ENCODE measurements at regions not wholly inside any gene's neighbourhood (a gene's known extent, or its start where the extent isn't known, plus 50 kb on each side); places are given as distances from the start of the nearest gene placed in this dataset.
A peak's percentile ranks its signal among the peaks of the same experiment; 100 is the strongest.
"Not testable (repeated sequence)": the region's sequence is repeated elsewhere in the genome, so short reads cannot be mapped to it uniquely, and the experiment has no call there.

DNA sequence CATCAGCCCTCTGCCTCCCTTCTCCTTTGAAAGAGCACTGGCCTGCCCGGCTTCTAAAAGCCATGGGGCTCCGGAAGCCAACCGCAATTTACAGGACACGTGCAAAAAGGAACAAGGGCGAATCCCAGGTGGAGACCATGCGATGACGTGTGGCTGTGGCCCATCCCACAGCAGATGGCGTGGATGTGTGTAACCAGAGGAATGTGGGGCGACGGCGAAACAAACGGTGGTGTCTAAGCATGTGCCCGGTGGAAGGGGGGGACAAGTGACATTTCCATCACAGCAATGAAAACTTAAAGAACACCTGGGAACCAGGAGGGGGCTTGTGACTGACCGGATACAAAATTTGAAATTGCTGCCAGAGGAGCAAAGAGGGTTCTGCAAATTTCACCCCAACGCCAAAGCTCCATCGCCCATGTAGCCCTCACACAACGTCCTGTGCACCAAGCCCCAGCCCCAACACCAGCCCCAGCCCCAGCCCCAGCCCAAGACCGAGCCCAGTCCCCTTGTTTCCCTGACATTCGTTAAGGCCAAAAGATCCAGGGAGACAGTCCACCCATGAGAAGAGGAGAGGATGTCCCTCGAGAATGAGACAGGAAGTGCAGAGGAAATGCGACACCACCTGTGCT is 159.7 kb upstream of the ZNF337 start:
- H3K4me3 ChIP-seq = no peak overlapping the region
- peaks cover 9% of the 10 kb centered on the region for H3K4me1 ChIP-seq
- TF ChIP-seq, protein P1, sequence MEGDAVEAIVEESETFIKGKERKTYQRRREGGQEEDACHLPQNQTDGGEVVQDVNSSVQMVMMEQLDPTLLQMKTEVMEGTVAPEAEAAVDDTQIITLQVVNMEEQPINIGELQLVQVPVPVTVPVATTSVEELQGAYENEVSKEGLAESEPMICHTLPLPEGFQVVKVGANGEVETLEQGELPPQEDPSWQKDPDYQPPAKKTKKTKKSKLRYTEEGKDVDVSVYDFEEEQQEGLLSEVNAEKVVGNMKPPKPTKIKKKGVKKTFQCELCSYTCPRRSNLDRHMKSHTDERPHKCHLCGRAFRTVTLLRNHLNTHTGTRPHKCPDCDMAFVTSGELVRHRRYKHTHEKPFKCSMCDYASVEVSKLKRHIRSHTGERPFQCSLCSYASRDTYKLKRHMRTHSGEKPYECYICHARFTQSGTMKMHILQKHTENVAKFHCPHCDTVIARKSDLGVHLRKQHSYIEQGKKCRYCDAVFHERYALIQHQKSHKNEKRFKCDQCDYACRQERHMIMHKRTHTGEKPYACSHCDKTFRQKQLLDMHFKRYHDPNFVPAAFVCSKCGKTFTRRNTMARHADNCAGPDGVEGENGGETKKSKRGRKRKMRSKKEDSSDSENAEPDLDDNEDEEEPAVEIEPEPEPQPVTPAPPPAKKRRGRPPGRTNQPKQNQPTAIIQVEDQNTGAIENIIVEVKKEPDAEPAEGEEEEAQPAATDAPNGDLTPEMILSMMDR (IDR thresholded peaks at IDR 0.05) = no peak
- TF ChIP-seq POLR2A (IDR thresholded peaks at IDR 0.05) = no peak
- no peak for DNase-seq
- no peaks in the 10 kb centered on the region for H3K9me3 ChIP-seq
- no peak overlapping the region for H3K27ac ChIP-seq
- H3K27me3 ChIP-seq = no peaks in the 10 kb centered on the region
- WGBS, 2 donors = 69 to 80% methylated on average over 18 to 21 of the region's 21 CpGs
- intact Hi-C loops (cut with DNase I; ENCODE audit: low total_unique reads) = no loop called here
- no peaks in the 10 kb centered on the region for H3K36me3 ChIP-seq (ENCODE audit: low read depth, missing control alignments)

DNA sequence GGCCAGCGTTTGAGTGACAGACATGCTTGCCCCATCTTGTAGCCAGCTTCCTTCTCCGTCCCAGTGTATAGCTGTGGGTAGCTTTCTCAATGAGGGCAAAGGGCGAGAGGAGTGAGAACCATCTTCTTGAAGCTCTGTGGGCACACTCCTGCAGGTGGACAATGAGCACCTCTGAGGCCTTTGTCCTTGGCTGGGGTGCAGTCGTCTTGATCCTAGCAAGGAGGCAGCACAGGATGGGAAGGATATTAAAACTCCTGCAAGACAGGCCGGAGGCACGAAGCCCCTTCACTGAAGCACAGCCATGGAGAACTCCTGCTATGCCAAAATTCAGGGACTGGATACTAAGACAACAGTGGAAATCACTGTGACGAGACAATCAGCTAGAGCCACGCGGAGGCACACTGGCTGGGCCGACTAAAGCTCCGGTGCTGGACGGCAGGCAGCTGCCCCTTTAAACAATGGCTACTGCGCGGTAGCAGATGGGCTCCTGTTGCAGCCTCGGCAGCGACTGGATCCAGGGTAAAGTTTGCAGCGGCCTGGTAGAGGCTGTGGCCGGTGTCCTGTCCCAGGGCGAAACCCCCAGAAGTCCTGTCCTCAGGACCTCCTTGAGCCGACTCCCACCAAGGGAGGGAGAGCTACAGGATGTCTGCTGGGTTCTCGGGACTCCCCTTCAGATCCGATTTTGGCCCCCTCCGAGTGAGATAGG is 159.0 kb upstream of the ZNF337 start:
- intact Hi-C loops (cut with DNase I; ENCODE audit: low total_unique reads); H3K36me3 ChIP-seq (ENCODE audit: low read depth, missing control alignments); H3K27ac ChIP-seq; H3K4me3 ChIP-seq; H3K9me3 ChIP-seq; H3K4me1 ChIP-seq; DNase-seq; H3K27me3 ChIP-seq: not testable (repeated sequence)
- WGBS, 2 donors = 64 to 79% methylated on average over 18 to 23 of the region's 23 CpGs

DNA sequence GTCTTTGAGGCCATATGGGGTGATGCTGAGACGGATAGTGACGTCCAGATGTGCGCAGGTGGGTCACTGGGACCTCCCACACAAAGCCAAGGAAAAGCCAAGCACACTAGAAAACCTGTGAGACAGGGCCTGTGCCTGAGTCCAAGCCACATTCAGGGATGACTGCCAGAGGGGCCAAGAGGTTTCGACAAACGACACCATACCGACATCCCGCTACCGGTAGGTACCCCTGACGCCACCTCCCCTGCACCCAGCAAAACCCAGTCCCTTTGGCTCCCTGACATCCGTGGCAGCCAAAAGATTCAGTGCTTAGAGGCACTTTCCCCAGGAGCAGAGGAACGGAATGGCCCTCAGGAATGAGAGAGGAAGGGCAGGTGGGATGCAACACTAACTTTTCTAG is 158.0 kb upstream of the ZNF337 start:
- H3K36me3 ChIP-seq (ENCODE audit: low read depth, missing control alignments); intact Hi-C loops (cut with DNase I; ENCODE audit: low total_unique reads); H3K4me1 ChIP-seq; H3K9me3 ChIP-seq; H3K27ac ChIP-seq; H3K27me3 ChIP-seq; H3K4me3 ChIP-seq; DNase-seq: not testable (repeated sequence)
- 43 to 78% methylated on average over 3 to 11 of the region's 11 CpGs for WGBS, 2 donors

DNA sequence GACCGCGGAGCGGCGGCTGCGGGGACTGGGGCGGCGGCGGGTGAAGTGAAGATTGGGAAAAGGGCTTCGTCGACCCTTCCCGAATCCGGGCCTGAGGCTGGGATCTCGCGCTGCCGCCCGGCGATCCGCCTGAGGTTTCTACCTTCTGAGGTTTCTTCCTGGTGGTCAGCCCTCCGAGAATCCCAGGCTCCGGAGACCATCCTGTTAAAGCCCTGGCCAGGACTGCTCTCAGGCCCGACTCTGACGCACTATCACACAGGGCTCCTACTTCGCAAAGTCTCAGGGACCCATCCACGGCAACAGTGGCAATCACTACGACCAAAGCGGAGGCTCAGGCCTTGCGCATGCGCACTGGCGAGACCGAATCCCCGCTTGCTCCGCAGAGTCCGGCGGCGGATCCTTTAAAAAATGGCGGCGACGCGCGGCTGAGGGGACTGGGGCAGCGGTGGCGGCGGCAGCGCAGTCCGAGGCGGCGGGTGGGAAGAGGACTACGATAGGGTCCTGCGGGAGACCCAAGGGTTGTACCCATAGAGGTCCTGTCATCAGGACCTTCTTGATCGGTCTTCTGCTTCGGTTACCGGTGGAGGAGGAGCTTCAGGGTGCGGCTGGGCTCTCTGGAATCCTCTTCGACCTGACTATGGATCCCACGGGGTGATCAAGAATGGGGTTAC is 157.2 kb upstream of the ZNF337 start:
- WGBS, 2 donors = 2 to 11% methylated on average over 32 to 55 of the region's 55 CpGs
- peak; percentile 89 for DNase-seq

DNA sequence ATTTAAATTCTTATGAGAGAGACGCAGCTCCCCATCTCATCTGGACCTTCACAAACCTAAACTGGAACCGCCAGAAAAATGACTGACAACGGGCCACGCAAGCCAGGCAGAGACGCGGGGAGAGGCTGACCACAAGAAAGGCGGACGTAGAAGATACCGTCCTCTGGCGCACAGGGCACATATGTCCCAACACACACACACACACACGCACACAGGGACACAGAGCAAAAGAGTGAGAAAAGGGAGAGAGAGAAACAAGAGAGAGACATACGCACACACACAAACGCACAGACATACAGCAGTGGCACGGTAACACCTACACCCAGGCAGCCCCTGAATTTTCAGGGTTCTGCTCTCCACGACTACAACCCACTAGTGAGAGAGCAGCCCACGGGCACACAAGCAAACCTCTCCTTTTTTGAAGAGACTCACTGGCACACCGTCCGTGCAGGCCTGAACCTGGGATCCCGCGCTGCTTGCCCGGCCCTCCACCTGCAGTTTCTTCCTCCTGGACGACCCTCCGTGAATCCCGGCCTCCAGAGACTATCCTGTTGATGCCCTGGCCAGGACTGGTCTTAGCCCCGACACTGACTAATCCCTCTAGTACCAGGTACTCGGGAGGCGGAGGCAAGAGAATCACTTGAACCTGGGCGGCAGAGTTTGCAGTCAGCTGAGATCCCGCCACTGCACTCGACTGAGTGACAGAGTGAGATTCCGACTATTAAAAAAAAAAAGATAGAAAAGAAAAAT is 156.5 kb upstream of the ZNF337 start:
- intact Hi-C loops (cut with DNase I; ENCODE audit: low total_unique reads); DNase-seq; H3K4me1 ChIP-seq; H3K36me3 ChIP-seq (ENCODE audit: low read depth, missing control alignments); H3K9me3 ChIP-seq; H3K27me3 ChIP-seq: not testable (repeated sequence)
- 36 to 48% methylated on average over 25 to 31 of the region's 31 CpGs for WGBS, 2 donors
- H3K4me3 ChIP-seq = peak overlapping the region; percentile 60 to 62
- H3K27ac ChIP-seq = peak overlapping the region; percentile 41 to 44

More for the DNA sequence above, 157.2 kb upstream of the ZNF337 start:
- H3K36me3 ChIP-seq (ENCODE audit: low read depth, missing control alignments); H3K4me1 ChIP-seq; H3K27me3 ChIP-seq; H3K9me3 ChIP-seq; intact Hi-C loops (cut with DNase I; ENCODE audit: low total_unique reads): not testable (repeated sequence)
- H3K27ac ChIP-seq = peak overlapping the region; percentile 41 to 44
- peak overlapping the region; percentile 60 to 62 for H3K4me3 ChIP-seq

DNA sequence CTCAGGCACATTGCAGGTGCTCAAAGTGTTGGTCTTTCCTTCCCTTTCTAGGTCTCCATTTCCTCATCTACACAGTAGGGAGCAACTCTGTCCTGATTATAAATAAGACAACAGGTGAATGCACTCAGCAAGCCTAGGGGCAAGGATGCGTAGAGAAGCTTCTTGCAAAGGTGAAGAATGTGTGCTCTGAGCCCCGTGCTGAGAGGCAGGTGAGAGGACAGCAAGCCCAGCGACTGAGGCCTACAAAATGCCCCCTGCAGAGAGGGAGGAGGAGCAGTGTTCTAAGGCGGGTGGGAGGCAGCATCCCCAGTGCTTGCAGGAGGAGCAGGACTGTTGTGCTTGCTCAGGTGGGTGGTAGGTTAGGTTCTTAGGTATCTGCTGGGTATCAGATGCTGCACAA is 153.5 kb upstream of the ZNF337 start:
- not testable (repeated sequence) for DNase-seq

DNA sequence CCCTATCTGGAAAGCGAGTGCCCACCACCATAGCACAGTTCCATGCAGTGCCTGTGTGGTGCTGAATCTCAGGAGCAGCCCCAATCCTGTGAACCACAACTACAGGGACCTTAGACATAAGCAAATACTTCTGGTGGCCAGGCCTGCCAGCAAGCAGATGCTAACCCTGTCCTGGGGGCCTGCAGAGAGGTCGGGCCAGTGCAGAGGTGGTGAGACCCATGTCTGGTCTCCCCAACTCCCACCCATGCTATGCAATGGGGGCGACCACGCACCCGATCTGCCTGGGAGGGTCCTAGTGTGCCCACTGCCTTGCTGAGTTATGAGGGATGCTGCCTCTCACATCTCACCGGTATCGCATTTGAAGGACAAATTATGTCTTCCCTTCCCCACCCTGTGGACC is 151.6 kb upstream of the ZNF337 start:
- H3K9me3 ChIP-seq = no peaks in the 10 kb centered on the region
- H3K4me1 ChIP-seq = peaks cover 3% of the 10 kb centered on the region
- no peaks in the 10 kb centered on the region for H3K36me3 ChIP-seq (ENCODE audit: low read depth, missing control alignments)
- WGBS, 2 donors = 81 to 96% methylated on average over 6 to 7 of the region's 7 CpGs
- H3K4me3 ChIP-seq = no peak overlapping the region
- DNase-seq = no peak
- H3K27ac ChIP-seq = no peak overlapping the region
- intact Hi-C loops (cut with DNase I; ENCODE audit: low total_unique reads) = no loop called here
- no peaks in the 10 kb centered on the region for H3K27me3 ChIP-seq
- no peak for TF ChIP-seq POLR2A (IDR thresholded peaks at IDR 0.05)
- TF ChIP-seq, protein P1 (IDR thresholded peaks at IDR 0.05) = no peak

More for the DNA sequence above, 153.5 kb upstream of the ZNF337 start:
- H3K9me3 ChIP-seq; H3K36me3 ChIP-seq (ENCODE audit: low read depth, missing control alignments); intact Hi-C loops (cut with DNase I; ENCODE audit: low total_unique reads); H3K27ac ChIP-seq; H3K4me3 ChIP-seq; H3K27me3 ChIP-seq; H3K4me1 ChIP-seq: not testable (repeated sequence)
- 72 to 81% methylated on average over 2 to 4 of the region's 4 CpGs for WGBS, 2 donors

DNA sequence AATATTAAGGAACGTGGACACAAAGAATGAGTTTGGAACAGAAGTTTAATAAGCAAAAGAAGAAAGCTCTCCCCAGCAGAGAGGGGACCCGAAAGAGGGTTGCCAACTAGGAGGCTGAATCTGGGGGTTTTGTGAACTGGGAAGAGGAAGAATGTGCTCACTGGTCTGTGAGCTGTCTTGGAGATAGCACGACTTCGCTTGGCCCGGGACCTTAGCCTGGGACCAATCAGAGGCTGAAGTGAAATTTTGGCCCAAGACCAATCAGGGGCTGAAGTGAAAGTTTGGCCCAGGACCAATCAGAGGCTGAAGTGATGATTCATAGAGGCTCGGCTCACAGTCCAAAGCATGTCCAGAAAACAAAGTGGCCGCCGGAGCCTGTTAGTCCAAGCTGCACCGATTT is 148.0 kb upstream of the ZNF337 start:
- H3K9me3 ChIP-seq; H3K4me1 ChIP-seq; H3K36me3 ChIP-seq (ENCODE audit: low read depth, missing control alignments); H3K4me3 ChIP-seq; DNase-seq; H3K27me3 ChIP-seq; intact Hi-C loops (cut with DNase I; ENCODE audit: low total_unique reads); H3K27ac ChIP-seq: not testable (repeated sequence)
- no CpG with 5 or more reads among the region's 9 CpGs for WGBS, 2 donors

DNA sequence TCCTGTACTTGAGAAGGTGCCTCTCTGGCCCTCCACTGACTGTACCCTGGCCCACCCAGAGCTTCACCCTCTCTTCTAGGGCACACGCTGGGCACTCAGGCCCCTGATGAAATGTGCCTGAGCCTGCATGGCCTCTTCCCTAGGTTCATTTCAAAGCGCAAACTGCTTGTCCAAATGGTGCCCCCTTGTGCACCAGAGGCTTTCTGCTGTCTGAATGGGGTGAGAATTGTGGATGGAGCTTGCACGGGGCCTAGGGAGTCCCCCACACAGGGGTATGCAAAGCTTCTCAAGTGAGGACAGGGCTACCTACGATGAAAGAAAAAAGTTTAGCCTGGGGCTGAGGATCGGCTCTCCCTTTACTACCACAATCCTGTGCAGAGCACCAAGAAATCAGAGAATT is 116.9 kb upstream of the ZNF337 start:
- intact Hi-C loops (cut with DNase I; ENCODE audit: low total_unique reads); H3K27ac ChIP-seq; H3K4me1 ChIP-seq; H3K4me3 ChIP-seq; H3K36me3 ChIP-seq (ENCODE audit: low read depth, missing control alignments); H3K27me3 ChIP-seq; DNase-seq; H3K9me3 ChIP-seq: not testable (repeated sequence)
- WGBS, 2 donors = no CpG with 5 or more reads among the region's 5 CpGs

Measured in testis (tissue), 2 donors.